Tibial nerve (tissue), 4 donors: ENCODE measurements at regions not wholly inside any gene's neighbourhood (a gene's known extent, or its start where the extent isn't known, plus 50 kb on each side); places are given as distances from the start of the nearest gene placed in this dataset.

Experiments
- DNase-seq, 2 donors: peaks; one replicate each; pipeline ENCODE4 v3.0.0-alpha.2; 2019; ENCODE audit warnings: low spot score in 2 of 2
- H3K27ac ChIP-seq, 4 donors: fragments of 200-600 bp; sonication (generic) in 3 of 4; one replicate each; pipeline ENCODE4 v1.5.1; 2017 to 2019; ENCODE audit warnings: mild to moderate bottlenecking in 1 of 4
- H3K27me3 ChIP-seq, 2 donors: fragments of 200-600 bp; sonication (generic) in 1 of 2; one replicate each; pipeline versions ENCODE4 v1.5.1 to v1.6.0; 2017 to 2019
- H3K36me3 ChIP-seq, 3 donors: fragments of 200-600 bp; sonication (generic); one replicate each; pipeline ENCODE4 v1.5.1; 2018 to 2019
- H3K4me1 ChIP-seq, 4 donors: fragments of 200-600 bp; sonication (generic) in 3 of 4; one replicate each; pipeline ENCODE4 v1.5.1; 2017 to 2019
- H3K4me3 ChIP-seq, 4 donors: fragments of 200-600 bp; sonication (generic) in 3 of 4; one replicate each; pipeline ENCODE4 v1.5.1; 2017 to 2019; ENCODE audit warnings: mild to moderate bottlenecking in 1 of 4, moderate library complexity in 1 of 4
- H3K9me3 ChIP-seq, 4 donors: fragments of 200-600 bp; sonication (generic) in 3 of 4; one replicate each; pipeline ENCODE4 v1.5.1; 2017 to 2019
- EP300 ChIP-seq, 2 donors: sonication (generic); formaldehyde crosslinking; IDR thresholded peaks; one replicate each; pipeline ENCODE4 v1.6.1; 2017; ENCODE audit warnings: antibody characterized with exemption in 2 of 2, mild to moderate bottlenecking in 1 of 2
- POLR2A ChIP-seq, 2 donors: fragments of 450-650 bp; IDR thresholded peaks; one replicate each; pipeline ENCODE4 v1.6.1; 2017; ENCODE audit warnings: antibody characterized with exemption in 2 of 2, mild to moderate bottlenecking in 2 of 2, moderate library complexity in 2 of 2
- WGBS, 2 donors: methylation state at CpG; one replicate each; pipeline ENCODE4 v1.1.5; 2018; 5-methylcytosine and 5-hydroxymethylcytosine counted together
- TF ChIP-seq, protein P1 (sequence below), 5 experiments: fragments of 200-600 bp in 3 of 5; fragments of 450-650 bp in 2 of 5; sonication (generic) in 3 of 5; IDR thresholded peaks; one replicate each; pipeline ENCODE4 v1.5.1; 2016 to 2019; ENCODE audit warnings: antibody characterized with exemption in 5 of 5, mild to moderate bottlenecking in 3 of 5, moderate library complexity in 2 of 5

DNA sequence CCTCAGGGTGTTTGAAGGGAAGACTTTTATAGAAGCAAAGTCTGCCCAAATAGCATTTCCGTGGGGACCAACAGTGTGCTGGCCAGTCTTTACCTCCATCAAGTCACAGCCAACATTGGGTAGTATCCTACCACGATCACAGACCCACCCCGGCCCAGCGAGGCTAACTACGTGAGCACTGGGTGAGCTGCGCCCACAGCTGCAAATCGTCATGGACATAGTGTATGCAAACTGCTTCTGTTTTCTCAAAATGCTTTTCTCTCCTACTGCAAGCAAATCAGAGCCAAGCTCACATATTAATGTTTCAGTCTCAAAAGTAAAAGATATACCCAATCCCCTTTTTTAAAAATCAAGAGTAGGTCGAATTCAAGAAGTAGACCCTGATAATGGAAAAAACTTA lies 592.8 kb upstream of the CDH4 start:
- no peak overlapping the region for H3K27ac ChIP-seq
- H3K27me3 ChIP-seq = no peaks in the 10 kb centered on the region
- no peaks in the 10 kb centered on the region for H3K4me1 ChIP-seq
- DNase-seq = no peak
- no peak overlapping the region for H3K4me3 ChIP-seq
- no peaks in the 10 kb centered on the region for H3K36me3 ChIP-seq
- TF ChIP-seq, protein P1, sequence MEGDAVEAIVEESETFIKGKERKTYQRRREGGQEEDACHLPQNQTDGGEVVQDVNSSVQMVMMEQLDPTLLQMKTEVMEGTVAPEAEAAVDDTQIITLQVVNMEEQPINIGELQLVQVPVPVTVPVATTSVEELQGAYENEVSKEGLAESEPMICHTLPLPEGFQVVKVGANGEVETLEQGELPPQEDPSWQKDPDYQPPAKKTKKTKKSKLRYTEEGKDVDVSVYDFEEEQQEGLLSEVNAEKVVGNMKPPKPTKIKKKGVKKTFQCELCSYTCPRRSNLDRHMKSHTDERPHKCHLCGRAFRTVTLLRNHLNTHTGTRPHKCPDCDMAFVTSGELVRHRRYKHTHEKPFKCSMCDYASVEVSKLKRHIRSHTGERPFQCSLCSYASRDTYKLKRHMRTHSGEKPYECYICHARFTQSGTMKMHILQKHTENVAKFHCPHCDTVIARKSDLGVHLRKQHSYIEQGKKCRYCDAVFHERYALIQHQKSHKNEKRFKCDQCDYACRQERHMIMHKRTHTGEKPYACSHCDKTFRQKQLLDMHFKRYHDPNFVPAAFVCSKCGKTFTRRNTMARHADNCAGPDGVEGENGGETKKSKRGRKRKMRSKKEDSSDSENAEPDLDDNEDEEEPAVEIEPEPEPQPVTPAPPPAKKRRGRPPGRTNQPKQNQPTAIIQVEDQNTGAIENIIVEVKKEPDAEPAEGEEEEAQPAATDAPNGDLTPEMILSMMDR (IDR thresholded peaks at IDR 0.05) = no peak
- TF ChIP-seq POLR2A (IDR thresholded peaks at IDR 0.05) (no peak), EP300 (IDR thresholded peaks at IDR 0.05) (no peak)
- peaks cover 0 to 9% (median 0%) of the 10 kb centered on the region in 4 donors for H3K9me3 ChIP-seq
- 82 to 88% methylated on average over 8 of the region's 8 CpGs for WGBS, 2 donors

DNA sequence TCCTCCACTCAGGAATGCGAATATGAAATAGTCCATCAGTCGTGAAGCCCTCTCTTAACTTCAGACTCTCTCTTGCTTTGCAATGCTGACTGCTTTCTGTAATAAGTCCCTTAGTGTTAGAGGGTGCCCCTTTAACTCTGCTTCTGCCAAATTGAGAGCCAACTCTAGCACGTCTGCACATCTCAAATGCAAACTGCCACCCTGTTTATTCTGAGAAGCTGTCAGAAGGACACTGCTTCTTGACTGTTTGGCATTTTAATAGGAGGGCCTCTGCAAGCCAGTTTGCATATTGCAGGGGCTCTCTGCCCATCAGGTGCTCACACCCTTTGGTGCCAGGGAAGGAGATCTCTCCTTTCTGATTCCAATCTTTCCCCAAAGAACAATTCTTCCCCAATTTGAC lies 589.8 kb upstream of the CDH4 start:
- Histone ChIP-seq H3K27ac (no peak overlapping the region), H3K4me3 (no peak overlapping the region), H3K36me3 (no peaks in the 10 kb centered on the region), H3K9me3 (no peaks in the 10 kb centered on the region), H3K27me3 (no peaks in the 10 kb centered on the region), H3K4me1 (no peaks in the 10 kb centered on the region)
- TF ChIP-seq EP300 (IDR thresholded peaks at IDR 0.05) = no peak
- TF ChIP-seq, protein P1 (IDR thresholded peaks at IDR 0.05) = no peak
- no peak for TF ChIP-seq POLR2A (IDR thresholded peaks at IDR 0.05)
- WGBS, 2 donors = 48 to 58% methylated on average over 3 of the region's 3 CpGs
- no peak for DNase-seq

DNA sequence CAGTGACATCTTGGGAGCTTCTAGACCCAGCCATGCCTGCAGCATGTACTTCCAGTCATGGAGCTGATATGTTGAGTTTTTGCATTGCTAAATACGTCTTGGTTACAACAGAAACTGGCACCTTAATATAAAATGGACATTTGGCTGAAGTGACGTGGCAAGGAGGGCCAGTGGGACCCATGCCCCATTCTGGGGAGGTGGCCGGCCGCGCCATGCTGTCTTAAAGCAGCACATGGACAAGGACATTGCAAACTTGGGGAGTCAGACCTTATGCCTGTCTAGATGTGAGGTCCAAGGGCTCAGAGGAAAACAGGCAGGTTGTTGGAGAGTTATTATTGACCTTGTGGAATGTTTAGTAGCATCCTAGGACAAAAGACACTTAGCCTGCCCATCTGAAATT lies 588.0 kb upstream of the CDH4 start:
- H3K36me3 ChIP-seq = no peaks in the 10 kb centered on the region
- H3K27ac ChIP-seq = no peak overlapping the region
- no peak overlapping the region for H3K4me3 ChIP-seq
- 92 to 98% methylated on average over 5 of the region's 5 CpGs for WGBS, 2 donors
- H3K27me3 ChIP-seq = no peaks in the 10 kb centered on the region
- H3K4me1 ChIP-seq = no peaks in the 10 kb centered on the region
- TF ChIP-seq EP300 (IDR thresholded peaks at IDR 0.05) = no peak
- TF ChIP-seq, protein P1 (IDR thresholded peaks at IDR 0.05) = no peak
- no peak for TF ChIP-seq POLR2A (IDR thresholded peaks at IDR 0.05)
- DNase-seq = no peak
- H3K9me3 ChIP-seq = no peaks in the 10 kb centered on the region

DNA sequence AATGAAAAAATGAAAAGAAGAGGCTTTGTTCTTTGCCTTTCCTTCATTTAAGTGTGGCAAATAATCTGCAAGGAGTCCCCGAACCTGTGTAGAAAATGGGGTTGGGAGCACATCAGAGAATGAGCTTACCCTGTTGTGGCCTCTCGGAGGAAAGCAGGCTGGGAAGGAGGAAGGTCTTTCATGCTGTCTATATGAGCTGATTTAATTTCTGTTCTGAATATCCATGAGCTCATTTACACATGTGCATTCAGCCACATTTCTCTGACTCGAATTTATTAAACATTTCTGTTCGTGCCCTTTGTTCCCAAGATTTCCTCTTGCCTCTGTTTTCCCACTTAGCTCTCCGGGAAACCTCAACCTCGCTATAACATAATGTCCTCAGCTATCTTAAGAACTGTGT lies 584.4 kb upstream of the CDH4 start:
- no peak overlapping the region for H3K27ac ChIP-seq
- H3K4me1 ChIP-seq = no peaks in the 10 kb centered on the region
- TF ChIP-seq, protein P1 (IDR thresholded peaks at IDR 0.05) = no peak
- TF ChIP-seq EP300 (IDR thresholded peaks at IDR 0.05) (no peak), POLR2A (IDR thresholded peaks at IDR 0.05) (no peak)
- WGBS, 2 donors = 40 to 44% methylated on average over 6 of the region's 6 CpGs
- H3K9me3 ChIP-seq = no peaks in the 10 kb centered on the region
- no peak for DNase-seq
- no peaks in the 10 kb centered on the region for H3K27me3 ChIP-seq
- H3K36me3 ChIP-seq = no peaks in the 10 kb centered on the region
- H3K4me3 ChIP-seq = no peak overlapping the region

DNA sequence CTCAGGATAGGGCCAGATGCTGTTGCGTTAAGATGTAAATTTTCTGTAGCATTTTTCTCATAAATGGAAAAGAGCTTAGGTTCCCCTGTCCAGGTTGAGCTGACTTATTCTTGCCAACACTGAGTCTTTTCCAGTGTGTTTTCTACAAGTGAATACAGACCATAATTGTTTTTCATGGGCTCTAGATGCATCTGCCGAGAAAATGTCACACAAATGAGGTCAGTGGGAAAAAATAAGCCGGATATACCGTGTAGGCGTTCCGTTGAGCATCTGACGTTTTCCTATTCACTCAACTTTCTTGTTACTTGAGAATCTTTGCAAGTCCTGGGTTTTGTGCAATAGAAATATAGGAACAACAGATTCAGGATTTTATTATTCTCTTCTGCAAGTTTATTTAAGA lies 582.9 kb upstream of the CDH4 start:
- Histone ChIP-seq H3K27ac (no peak overlapping the region), H3K4me1 (no peaks in the 10 kb centered on the region), H3K36me3 (no peaks in the 10 kb centered on the region), H3K9me3 (no peaks in the 10 kb centered on the region), H3K27me3 (no peaks in the 10 kb centered on the region), H3K4me3 (no peak overlapping the region)
- TF ChIP-seq EP300 (IDR thresholded peaks at IDR 0.05) (no peak), POLR2A (IDR thresholded peaks at IDR 0.05) (no peak)
- TF ChIP-seq, protein P1 (IDR thresholded peaks at IDR 0.05) = no peak
- no peak for DNase-seq
- WGBS, 2 donors = 36 to 40% methylated on average over 7 of the region's 7 CpGs
